Neuronal stem cell (in vitro differentiated cells): ENCODE measurements at regions not wholly inside any gene's neighbourhood (a gene's known extent, or its start where the extent isn't known, plus 50 kb on each side); places are given as distances from the start of the nearest gene placed in this dataset.

Source experiments
- DNase-seq: peaks from one replicate; pipeline ENCODE4 v3.0.0-alpha.2; 2013; ENCODE audit warnings: low spot score
- H2AFZ ChIP-seq: one replicate; pipeline ENCODE4 v1.6.1; 2013; ENCODE audit warnings: mild to moderate bottlenecking, low read length, inconsistent platforms
- H2AK5ac ChIP-seq: 2 replicates; pipeline ENCODE4 v1.6.1; 2013; ENCODE audit warnings: low read depth, mild to moderate bottlenecking, inconsistent platforms, low read length, moderate library complexity, mixed read lengths
- H2BK120ac ChIP-seq: 2 replicates; pipeline ENCODE4 v1.6.1; 2013; ENCODE audit warnings: low read depth, mild to moderate bottlenecking, inconsistent platforms, low read length, moderate library complexity, mixed read lengths
- H2BK12ac ChIP-seq: one replicate; pipeline ENCODE4 v1.6.1; 2013; ENCODE audit warnings: low read length, inconsistent platforms
- H2BK15ac ChIP-seq: 2 replicates; pipeline ENCODE4 v1.6.1; 2013; ENCODE audit warnings: mild to moderate bottlenecking, low read length, inconsistent platforms, mixed read lengths
- H2BK5ac ChIP-seq: one replicate; pipeline ENCODE4 v1.6.1; 2013; ENCODE audit warnings: inconsistent platforms, mild to moderate bottlenecking, low read length, moderate library complexity
- H3K14ac ChIP-seq: one replicate; pipeline ENCODE4 v1.6.1; 2013; ENCODE audit warnings: low read length, inconsistent platforms
- H3K18ac ChIP-seq: 2 replicates; pipeline ENCODE4 v1.6.1; 2013; ENCODE audit warnings: low read length, inconsistent platforms
- H3K23ac ChIP-seq: 2 replicates; pipeline ENCODE4 v1.6.1; 2013; ENCODE audit warnings: low read depth, mild to moderate bottlenecking, mixed read lengths, low read length, inconsistent platforms; ENCODE audit not compliant: poor library complexity
- H3K27ac ChIP-seq: replicated peaks from 3 replicates; pipeline ENCODE4 v1.5.1; 2013; ENCODE audit warnings: low read length, inconsistent platforms
- H3K27me3 ChIP-seq, 3 experiments: 2 replicates each; pipeline ENCODE4 v1.6.1; 2013; ENCODE audit warnings: low read length in 3 of 3, mild to moderate bottlenecking in 2 of 3, inconsistent platforms in 1 of 3, low read depth in 1 of 3, mixed read lengths in 1 of 3, moderate library complexity in 1 of 3; ENCODE audit not compliant: control insufficient read depth in 3 of 3, insufficient read depth in 3 of 3
- H3K36me3 ChIP-seq, 2 donors: replicated peaks in 1 of 2; 2 replicates each; pipeline ENCODE4 v1.6.1; 2013; ENCODE audit warnings: low read length in 2 of 2; ENCODE audit not compliant: control insufficient read depth in 2 of 2, insufficient read depth in 2 of 2
- H3K4ac ChIP-seq: 2 replicates; pipeline ENCODE4 v1.6.1; 2013; ENCODE audit warnings: inconsistent platforms, mild to moderate bottlenecking, low read length, moderate library complexity
- H3K4me1 ChIP-seq, 2 donors: 1 replicate in 1 of 2; 2 replicates in 1 of 2; pipeline ENCODE4 v1.6.1; 2013; ENCODE audit warnings: low read length in 2 of 2, low read depth in 1 of 2; ENCODE audit not compliant: control insufficient read depth in 2 of 2, insufficient read depth in 1 of 2
- H3K4me2 ChIP-seq: one replicate; pipeline ENCODE4 v1.6.1; 2013; ENCODE audit warnings: mild to moderate bottlenecking, low read length, inconsistent platforms; ENCODE audit not compliant: insufficient read depth, poor library complexity, severe bottlenecking
- H3K4me3 ChIP-seq, 2 donors: 2 replicates each; pipeline ENCODE4 v1.5.1; 2013; ENCODE audit warnings: low read length in 2 of 2, mild to moderate bottlenecking in 2 of 2, inconsistent platforms in 1 of 2, moderate library complexity in 1 of 2
- H3K79me1 ChIP-seq: one replicate; pipeline ENCODE4 v1.6.1; 2013; ENCODE audit warnings: low read depth, mild to moderate bottlenecking, inconsistent platforms, low read length, moderate library complexity
- H3K9ac ChIP-seq: one replicate; pipeline ENCODE4 v1.6.1; 2013; ENCODE audit warnings: mild to moderate bottlenecking, low read depth, low read length, inconsistent platforms; ENCODE audit not compliant: poor library complexity
- H3K9me3 ChIP-seq, 2 donors: replicated peaks in 1 of 2; 2 replicates each; pipeline versions ENCODE3 to v1.6.1; 2013; ENCODE audit warnings: low read length in 2 of 2, mild to moderate bottlenecking in 2 of 2, inconsistent platforms in 1 of 2, low read depth in 1 of 2, mixed read lengths in 1 of 2, moderate library complexity in 1 of 2; ENCODE audit not compliant: control insufficient read depth in 2 of 2, insufficient read depth in 1 of 2
- H4K8ac ChIP-seq: one replicate; pipeline ENCODE4 v1.6.1; 2013; ENCODE audit warnings: low read depth, mild to moderate bottlenecking, inconsistent platforms, low read length, moderate library complexity
- H4K91ac ChIP-seq: one replicate; pipeline ENCODE4 v1.6.1; 2013; ENCODE audit warnings: low read length, low read depth, mild to moderate bottlenecking, inconsistent platforms; ENCODE audit not compliant: poor library complexity
- WGBS, 2 donors: extraction: QIAGEN DNeasy Blood & Tissue Kit; methylation state at CpG; one replicate each; pipeline ENCODE4 v1.1.7; 2013; ENCODE audit warnings: missing lambda C conversion rate in 2 of 2, mixed read lengths in 1 of 2; ENCODE audit not compliant: insufficient read length in 2 of 2, insufficient replicate concordance in 1 of 2; ENCODE audit errors: extremely low coverage in 2 of 2; 5-methylcytosine and 5-hydroxymethylcytosine counted together

GRCh38 chr4:171170671-171171070, 642.5 kb upstream of the GALNTL6 start:
- Histone ChIP-seq H3K9me3 (peaks cover 0 to 2% of the 10 kb centered on the region in 2 donors), H2BK12ac (no peak overlapping the region), H3K9ac (no peak overlapping the region), H2BK120ac (no peak overlapping the region), H3K18ac (no peak overlapping the region), H3K14ac (no peak overlapping the region), H3K27ac (no peak overlapping the region), H3K27me3 (no peaks in the 10 kb centered on the region), H3K4ac (no peak overlapping the region), H3K79me1 (no peaks in the 10 kb centered on the region), H2BK15ac (no peak overlapping the region), H4K91ac (no peak overlapping the region), H2AK5ac (no peak overlapping the region), H3K4me2 (no peak overlapping the region), H2BK5ac (no peak overlapping the region), H4K8ac (no peak overlapping the region), H3K4me1 (no peaks in the 10 kb centered on the region), H3K23ac (no peak overlapping the region), H3K4me3 (no peak overlapping the region), H3K36me3 (no peaks in the 10 kb centered on the region), H2AFZ (no peak overlapping the region)
- no peak for DNase-seq

GRCh38 chr4:171169396-171169795, 643.8 kb upstream of the GALNTL6 start:
- DNase-seq = no peak
- Histone ChIP-seq H4K91ac (no peak overlapping the region), H2BK5ac (no peak overlapping the region), H4K8ac (no peak overlapping the region), H2BK12ac (no peak overlapping the region), H3K36me3 (no peaks in the 10 kb centered on the region), H3K18ac (peak overlapping the region; percentile 35), H3K4ac (no peak overlapping the region), H2AK5ac (no peak overlapping the region), H2BK15ac (no peak overlapping the region), H3K9me3 (peaks cover 0 to 2% of the 10 kb centered on the region in 2 donors), H3K4me1 (no peaks in the 10 kb centered on the region), H3K27me3 (no peaks in the 10 kb centered on the region), H3K14ac (no peak overlapping the region), H3K4me3 (no peak overlapping the region), H3K79me1 (no peaks in the 10 kb centered on the region), H3K9ac (peak overlapping the region; percentile 7), H2AFZ (no peak overlapping the region), H3K4me2 (no peak overlapping the region), H3K23ac (no peak overlapping the region), H2BK120ac (no peak overlapping the region), H3K27ac (no peak overlapping the region)
- WGBS, 2 donors = no CpG with 5 or more reads among the region's 4 CpGs

GRCh38 chr4:171162478-171162877, 650.7 kb upstream of the GALNTL6 start:
- no peak overlapping the region for H2AFZ ChIP-seq
- no peak overlapping the region for H4K8ac ChIP-seq
- H3K4me3 ChIP-seq = no peak overlapping the region
- no peak overlapping the region for H3K23ac ChIP-seq
- H3K18ac ChIP-seq = no peak overlapping the region
- H3K9me3 ChIP-seq = no peaks in the 10 kb centered on the region
- H2BK15ac ChIP-seq = no peak overlapping the region
- H2BK120ac ChIP-seq = no peak overlapping the region
- H3K36me3 ChIP-seq = no peaks in the 10 kb centered on the region
- no CpG with 5 or more reads among the region's 3 CpGs for WGBS, 2 donors
- H3K27me3 ChIP-seq = no peaks in the 10 kb centered on the region
- H2AK5ac ChIP-seq = no peak overlapping the region
- H2BK12ac ChIP-seq = no peak overlapping the region
- H3K27ac ChIP-seq = no peak overlapping the region
- H3K9ac ChIP-seq = no peak overlapping the region
- H3K4me2 ChIP-seq = no peak overlapping the region
- no peak for DNase-seq
- no peak overlapping the region for H2BK5ac ChIP-seq
- H4K91ac ChIP-seq = no peak overlapping the region
- H3K79me1 ChIP-seq = no peaks in the 10 kb centered on the region
- H3K4me1 ChIP-seq = no peaks in the 10 kb centered on the region
- no peak overlapping the region for H3K4ac ChIP-seq
- no peak overlapping the region for H3K14ac ChIP-seq

- Histone ChIP-seq H3K9me3 (no peaks in the 10 kb centered on the region), H3K23ac (no peak overlapping the region), H2BK12ac (no peak overlapping the region), H3K9ac (no peak overlapping the region), H2BK5ac (no peak overlapping the region), H2AK5ac (no peak overlapping the region), H3K27me3 (no peaks in the 10 kb centered on the region), H3K4me1 (no peaks in the 10 kb centered on the region), H3K79me1 (no peaks in the 10 kb centered on the region), H4K91ac (no peak overlapping the region), H4K8ac (no peak overlapping the region), H3K4ac (no peak overlapping the region), H2BK15ac (no peak overlapping the region), H3K36me3 (no peaks in the 10 kb centered on the region), H3K14ac (no peak overlapping the region), H3K27ac (no peak overlapping the region), H3K18ac (no peak overlapping the region), H3K4me2 (no peak overlapping the region), H3K4me3 (no peak overlapping the region), H2AFZ (no peak overlapping the region), H2BK120ac (no peak overlapping the region)
- no peak for DNase-seq
- WGBS, 2 donors = no CpG with 5 or more reads among the region's 7 CpGs
Observed at GRCh38 chr4:171157462-171158082, 655.6 kb upstream of the GALNTL6 start.
